Nephron (organoid): ENCODE measurements at regions not wholly inside any gene's neighbourhood (a gene's known extent, or its start where the extent isn't known, plus 50 kb on each side); places are given as distances from the start of the nearest gene placed in this dataset.

Experiments
- H3K27ac Mint-ChIP-seq, 3 experiments: 2 replicates each; pipeline ENCODE4 v1.8.0; 2020; ENCODE audit warnings: mixed read lengths in 3 of 3, mild to moderate bottlenecking in 2 of 3, moderate library complexity in 1 of 3
- H3K27me3 Mint-ChIP-seq: 2 replicates; pipeline ENCODE4 v1.8.0; 2021; ENCODE audit warnings: low read depth, mild to moderate bottlenecking, moderate library complexity, mixed read lengths
- H3K36me3 Mint-ChIP-seq: 2 replicates; pipeline ENCODE4 v1.8.0; 2020; ENCODE audit warnings: low read depth, mixed read lengths
- H3K4me1 Mint-ChIP-seq: 2 replicates; pipeline ENCODE4 v1.8.0; 2020; ENCODE audit warnings: mixed read lengths
- H3K4me3 Mint-ChIP-seq, 3 experiments: 2 replicates each; pipeline ENCODE4 v1.8.0; 2020; ENCODE audit warnings: mild to moderate bottlenecking in 3 of 3, mixed read lengths in 3 of 3, moderate library complexity in 2 of 3
- H3K9me3 Mint-ChIP-seq: 2 replicates; pipeline ENCODE4 v1.8.0; 2020; ENCODE audit warnings: mixed read lengths
- TF ChIP-seq, protein P1 (sequence below), 3 experiments: fragments of 200-600 bp; sonication (generic); IDR thresholded peaks; one replicate each; pipeline ENCODE4 v1.5.0; 2021; ENCODE audit warnings: antibody characterized with exemption in 3 of 3; ENCODE audit not compliant: unreplicated experiment in 3 of 3

DNA sequence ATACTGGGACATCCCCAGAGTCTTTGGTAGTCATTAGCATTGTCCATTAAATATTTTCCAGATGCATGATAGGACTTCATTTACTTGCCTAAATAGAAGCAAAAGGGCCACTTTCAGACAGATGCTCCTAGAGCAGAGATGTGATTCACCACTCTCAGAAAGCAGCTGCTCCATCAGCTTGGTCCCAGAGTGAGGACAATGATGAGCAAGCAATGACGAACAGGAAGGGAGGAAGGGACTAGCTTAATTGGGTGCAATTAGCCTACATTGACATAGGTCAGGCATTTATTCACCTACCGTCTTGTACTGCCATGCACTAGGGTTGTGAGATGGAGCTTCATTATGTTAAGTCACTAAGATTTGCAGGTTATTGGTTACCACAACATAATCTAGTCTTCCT lies 85.1 kb upstream of the PLXNA2 start:
- TF ChIP-seq, protein P1, sequence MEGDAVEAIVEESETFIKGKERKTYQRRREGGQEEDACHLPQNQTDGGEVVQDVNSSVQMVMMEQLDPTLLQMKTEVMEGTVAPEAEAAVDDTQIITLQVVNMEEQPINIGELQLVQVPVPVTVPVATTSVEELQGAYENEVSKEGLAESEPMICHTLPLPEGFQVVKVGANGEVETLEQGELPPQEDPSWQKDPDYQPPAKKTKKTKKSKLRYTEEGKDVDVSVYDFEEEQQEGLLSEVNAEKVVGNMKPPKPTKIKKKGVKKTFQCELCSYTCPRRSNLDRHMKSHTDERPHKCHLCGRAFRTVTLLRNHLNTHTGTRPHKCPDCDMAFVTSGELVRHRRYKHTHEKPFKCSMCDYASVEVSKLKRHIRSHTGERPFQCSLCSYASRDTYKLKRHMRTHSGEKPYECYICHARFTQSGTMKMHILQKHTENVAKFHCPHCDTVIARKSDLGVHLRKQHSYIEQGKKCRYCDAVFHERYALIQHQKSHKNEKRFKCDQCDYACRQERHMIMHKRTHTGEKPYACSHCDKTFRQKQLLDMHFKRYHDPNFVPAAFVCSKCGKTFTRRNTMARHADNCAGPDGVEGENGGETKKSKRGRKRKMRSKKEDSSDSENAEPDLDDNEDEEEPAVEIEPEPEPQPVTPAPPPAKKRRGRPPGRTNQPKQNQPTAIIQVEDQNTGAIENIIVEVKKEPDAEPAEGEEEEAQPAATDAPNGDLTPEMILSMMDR (IDR thresholded peaks at IDR 0.05; ENCODE audit: unreplicated experiment in 3 of 3): no peak
- Mint-ChIP-seq H3K9me3 (no peaks in the 10 kb centered on the region), H3K27ac (no peak overlapping the region), H3K27me3 (peaks cover 40% of the 10 kb centered on the region), H3K36me3 (no peaks in the 10 kb centered on the region), H3K4me1 (peaks cover 17% of the 10 kb centered on the region), H3K4me3 (no peak overlapping the region)

DNA sequence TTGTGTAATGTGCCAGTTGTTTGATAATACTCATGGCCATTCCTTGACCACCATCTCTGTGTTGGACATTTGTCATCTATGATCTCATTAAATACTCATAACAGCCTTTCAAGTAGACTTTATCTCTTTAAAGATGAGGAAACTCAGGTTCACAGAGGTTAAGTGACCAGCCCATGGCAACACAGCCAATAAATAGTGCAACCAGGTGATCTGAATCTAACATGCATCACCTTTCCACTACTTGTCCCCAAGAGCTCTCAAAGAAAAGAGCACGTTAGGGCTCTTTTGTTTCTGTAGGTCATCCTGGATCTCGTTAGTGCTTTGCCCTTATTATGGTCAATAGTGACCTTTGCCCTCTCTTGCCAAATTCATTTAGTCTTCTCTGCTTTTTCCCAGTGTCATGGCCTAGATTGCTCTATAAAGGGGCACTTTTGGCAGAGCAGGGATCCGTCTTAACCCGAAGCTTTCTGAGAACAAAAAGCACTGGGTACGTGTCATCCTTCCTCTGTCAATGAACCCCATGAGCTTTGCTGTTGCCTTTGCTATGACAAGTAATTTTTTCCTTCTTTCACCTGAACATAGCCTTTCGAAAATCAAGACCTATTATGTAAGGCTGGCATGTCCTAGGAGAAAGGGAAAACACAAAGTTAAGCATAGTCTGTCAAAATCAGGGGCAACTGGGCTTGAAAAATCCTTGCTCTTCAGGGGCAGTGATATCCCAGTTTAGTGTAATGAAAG lies 88.0 kb upstream of the PLXNA2 start:
- H3K4me1 Mint-ChIP-seq: peaks cover 37% of the 10 kb centered on the region
- H3K4me3 Mint-ChIP-seq: no peak overlapping the region
- H3K27ac Mint-ChIP-seq: peak overlapping the region; percentile 4 to 52 (median 46)
- TF ChIP-seq, protein P1 (IDR thresholded peaks at IDR 0.05; ENCODE audit: unreplicated experiment in 3 of 3): no peak
- no peaks in the 10 kb centered on the region for H3K36me3 Mint-ChIP-seq
- peaks cover 34% of the 10 kb centered on the region for H3K27me3 Mint-ChIP-seq
- H3K9me3 Mint-ChIP-seq: no peaks in the 10 kb centered on the region

DNA sequence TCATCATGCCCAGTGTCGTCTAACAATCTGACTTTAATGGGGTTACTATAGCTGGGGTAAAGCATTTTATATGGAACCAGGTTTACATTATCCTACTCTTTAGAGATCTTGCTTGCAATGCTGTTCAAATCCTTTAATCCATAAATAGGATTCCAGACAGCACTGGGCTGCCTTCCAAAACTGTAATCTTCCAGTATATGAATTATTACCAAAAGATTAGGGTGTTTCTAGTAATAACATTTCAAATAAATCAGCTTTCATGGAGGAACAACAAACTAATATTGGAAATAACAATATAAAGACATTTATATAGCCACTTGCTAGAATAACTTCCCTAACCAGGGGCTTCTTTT lies 88.6 kb upstream of the PLXNA2 start:
- no peaks in the 10 kb centered on the region for H3K36me3 Mint-ChIP-seq
- H3K4me1 Mint-ChIP-seq: peaks cover 37% of the 10 kb centered on the region
- no peak overlapping the region for H3K4me3 Mint-ChIP-seq
- H3K27me3 Mint-ChIP-seq: peaks cover 35% of the 10 kb centered on the region
- peak overlapping the region; percentile 4 to 52 (median 46) for H3K27ac Mint-ChIP-seq
- no peaks in the 10 kb centered on the region for H3K9me3 Mint-ChIP-seq
- TF ChIP-seq, protein P1 (IDR thresholded peaks at IDR 0.05; ENCODE audit: unreplicated experiment in 3 of 3): no peak

DNA sequence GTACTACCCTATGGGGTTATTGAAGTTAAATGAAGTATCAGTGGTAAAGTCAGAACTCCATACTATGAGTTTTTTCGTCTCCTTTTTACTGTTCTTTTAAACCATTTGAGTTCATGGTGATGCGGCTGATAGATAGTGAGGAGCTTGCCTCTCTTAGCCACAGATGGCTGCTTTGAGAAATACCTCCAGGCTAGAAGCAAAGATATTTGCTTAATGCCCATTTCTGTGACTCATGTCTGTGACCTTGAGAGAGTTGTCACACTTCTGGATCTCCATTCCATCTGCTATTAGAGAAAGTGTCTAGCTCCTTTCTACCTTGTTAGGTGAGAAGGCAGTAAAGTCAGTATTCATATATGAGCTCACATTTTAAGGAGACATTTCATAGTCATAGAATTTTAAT lies 89.5 kb upstream of the PLXNA2 start:
- Mint-ChIP-seq H3K36me3 (no peaks in the 10 kb centered on the region), H3K27me3 (peaks cover 36% of the 10 kb centered on the region), H3K4me3 (no peak overlapping the region), H3K27ac (no peak overlapping the region), H3K9me3 (no peaks in the 10 kb centered on the region), H3K4me1 (peaks cover 37% of the 10 kb centered on the region)
- TF ChIP-seq, protein P1 (IDR thresholded peaks at IDR 0.05; ENCODE audit: unreplicated experiment in 3 of 3): no peak

DNA sequence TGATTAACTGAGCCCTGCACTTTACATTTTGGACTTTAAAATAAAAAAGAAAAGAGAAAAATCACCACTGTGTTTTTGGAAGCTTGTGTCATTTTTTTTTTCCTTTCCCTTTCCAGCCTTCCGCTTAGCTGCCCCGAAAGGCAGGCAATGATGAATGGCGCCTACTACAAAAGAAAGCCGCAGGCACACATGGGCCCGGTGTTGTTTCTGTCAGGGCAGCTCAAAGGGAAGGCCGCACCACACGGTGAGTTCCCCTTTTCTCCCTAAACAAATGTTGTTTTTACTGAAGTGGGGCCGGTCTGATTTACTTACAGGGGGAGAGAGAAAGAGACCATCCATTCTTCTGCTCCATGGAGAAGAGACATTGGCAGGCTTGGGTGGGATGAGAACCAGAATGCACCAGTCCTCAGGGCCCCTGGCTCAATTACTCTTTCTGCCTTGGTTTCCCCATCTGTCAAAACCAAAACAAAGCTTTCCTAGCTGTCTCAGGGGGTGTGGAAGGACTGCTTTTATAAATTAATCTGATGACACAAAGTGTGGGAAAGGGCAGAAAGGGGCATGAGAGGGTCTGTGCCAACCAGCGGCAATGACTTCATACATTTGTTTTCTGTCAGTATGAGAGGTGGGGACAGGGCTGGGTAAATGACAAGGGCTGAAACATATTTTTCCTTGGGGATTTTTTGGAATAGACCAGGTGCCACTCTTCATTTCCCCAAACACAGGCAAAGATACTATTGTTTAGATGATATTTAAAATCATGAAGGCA lies 91.4 kb upstream of the PLXNA2 start:
- H3K4me3 Mint-ChIP-seq: no peak overlapping the region
- peak overlapping the region in 2 of 3 experiments; percentile 13 to 24 for H3K27ac Mint-ChIP-seq
- no peaks in the 10 kb centered on the region for H3K36me3 Mint-ChIP-seq
- H3K27me3 Mint-ChIP-seq: peaks cover 32% of the 10 kb centered on the region
- no peaks in the 10 kb centered on the region for H3K9me3 Mint-ChIP-seq
- TF ChIP-seq, protein P1 (IDR thresholded peaks at IDR 0.05; ENCODE audit: unreplicated experiment in 3 of 3): no peak
- peaks cover 37% of the 10 kb centered on the region for H3K4me1 Mint-ChIP-seq
